Naive thymus-derived CD4-positive, alpha-beta T cell (primary cell): ENCODE measurements at regions not wholly inside any gene's neighbourhood (a gene's known extent, or its start where the extent isn't known, plus 50 kb on each side); places are given as distances from the start of the nearest gene placed in this dataset.
A peak's percentile ranks its signal among the peaks of the same experiment; 100 is the strongest.

ENCODE experiments used
- ATAC-seq: fragments of 150-1000 bp; cut with Tn5 transposase; 2 replicates; pipeline ENCODE4 v1.10.0; 2021; ENCODE audit warnings: mild to moderate bottlenecking, moderate library complexity
- CTCF ChIA-PET: fragments of 350-600 bp; sonication (Branson Sonifier 250); formaldehyde crosslinking; loops from one replicate; lab custom pipeline; 2021; ENCODE audit warnings: antibody characterized with exemption; lab: Charles Lee
- POLR2A ChIA-PET: fragments of 350-600 bp; sonication (Branson Sonifier 250); formaldehyde crosslinking; loops from one replicate; lab custom pipeline; 2021; ENCODE audit warnings: antibody characterized with exemption, inconsistent platforms; lab: Charles Lee
- DNase-seq, 9 donors: peaks; one replicate each; pipeline versions ENCODE4 v3.0.0 to v3.0.0-alpha.2; 2020 to 2022; ENCODE audit warnings: mixed read lengths in 1 of 9
- H3K27ac ChIP-seq: one replicate; pipeline ENCODE4 v1.7.0; 2013; ENCODE audit warnings: mild to moderate bottlenecking, low read depth, low read length, moderate library complexity
- H3K27me3 ChIP-seq, 2 donors: one replicate each; pipeline ENCODE4 v1.7.0; 2013; ENCODE audit warnings: low read length in 2 of 2, mild to moderate bottlenecking in 2 of 2, moderate library complexity in 2 of 2; ENCODE audit not compliant: control insufficient read depth in 2 of 2, insufficient read depth in 2 of 2
- H3K36me3 ChIP-seq, 3 experiments: 1 replicate in 2 of 3; 2 replicates in 1 of 3; pipeline ENCODE4 v1.7.0; 2013; ENCODE audit warnings: low read length in 3 of 3, mild to moderate bottlenecking in 3 of 3, moderate library complexity in 1 of 3; ENCODE audit not compliant: insufficient read depth in 3 of 3, control insufficient read depth in 2 of 3
- H3K4me1 ChIP-seq, 2 donors: one replicate each; pipeline ENCODE4 v1.7.0; 2013; ENCODE audit warnings: low read length in 2 of 2, mild to moderate bottlenecking in 2 of 2, moderate library complexity in 1 of 2; ENCODE audit not compliant: control insufficient read depth in 2 of 2, insufficient read depth in 2 of 2
- H3K4me3 ChIP-seq: 2 replicates; pipeline ENCODE4 v1.7.0; 2013; ENCODE audit warnings: mild to moderate bottlenecking, low read length
- H3K9me3 ChIP-seq, 3 experiments: 1 replicate in 2 of 3; 2 replicates in 1 of 3; pipeline ENCODE4 v1.7.0; 2013; ENCODE audit warnings: low read length in 3 of 3; ENCODE audit not compliant: control insufficient read depth in 2 of 3
- H3K27ac Mint-ChIP-seq, 9 donors: one replicate each; pipeline ENCODE4 v1.8.0; 2020 to 2022; ENCODE audit warnings: mixed read lengths in 9 of 9, mild to moderate bottlenecking in 8 of 9, moderate library complexity in 5 of 9, inconsistent platforms in 2 of 9
- H3K27me3 Mint-ChIP-seq, 5 donors: one replicate each; pipeline ENCODE4 v1.8.0; 2021 to 2022; ENCODE audit warnings: mixed read lengths in 5 of 5, mild to moderate bottlenecking in 1 of 5
- H3K36me3 Mint-ChIP-seq, 5 donors: one replicate each; pipeline ENCODE4 v1.8.0; 2020 to 2022; ENCODE audit warnings: mixed read lengths in 5 of 5, mild to moderate bottlenecking in 3 of 5, inconsistent platforms in 1 of 5
- H3K4me1 Mint-ChIP-seq, 7 donors: one replicate each; pipeline ENCODE4 v1.8.0; 2020 to 2022; ENCODE audit warnings: mixed read lengths in 7 of 7, mild to moderate bottlenecking in 3 of 7, inconsistent platforms in 1 of 7
- H3K4me3 Mint-ChIP-seq, 10 donors: one replicate each; pipeline ENCODE4 v1.8.0; 2020 to 2022; ENCODE audit warnings: mild to moderate bottlenecking in 10 of 10, mixed read lengths in 10 of 10, moderate library complexity in 6 of 10, inconsistent platforms in 2 of 10
- H3K9me3 Mint-ChIP-seq, 11 donors: one replicate each; pipeline ENCODE4 v1.8.0; 2020 to 2022; ENCODE audit warnings: mixed read lengths in 11 of 11, mild to moderate bottlenecking in 4 of 11, inconsistent platforms in 1 of 11, moderate library complexity in 1 of 11
- intact Hi-C, 2 donors: fragments of 100-400 bp; cut with micrococcal nuclease; formaldehyde crosslinking; loops; one replicate each; pipeline ENCODE4 v1.15.1; 2023

- intact Hi-C loops: no loop called here
- no peaks in the 10 kb centered on the region for H3K27me3 ChIP-seq
- peaks cover 6 to 10% of the 10 kb centered on the region in 2 donors for H3K4me1 ChIP-seq
- Mint-ChIP-seq H3K9me3 (no peaks in the 10 kb centered on the region), H3K27ac (peak overlapping the region in 1 of 9 donors; percentile 54), H3K27me3 (peaks cover 0 to 2% (median 0%) of the 10 kb centered on the region in 5 donors), H3K36me3 (no peaks in the 10 kb centered on the region), H3K4me3 (no peak overlapping the region), H3K4me1 (peaks cover 10 to 25% (median 16%) of the 10 kb centered on the region in 7 donors)
- no peak overlapping the region for H3K27ac ChIP-seq
- H3K36me3 ChIP-seq: no peaks in the 10 kb centered on the region
- POLR2A ChIA-PET: no interaction called here
- DNase-seq: no peak
- H3K4me3 ChIP-seq: no peak overlapping the region
- CTCF ChIA-PET: no interaction called here
- H3K9me3 ChIP-seq: no peaks in the 10 kb centered on the region
- no peak for ATAC-seq
Measured at GRCh38 chr10:110388687-110389052, 84.0 kb upstream of the SMNDC1 start.

- no peaks in the 10 kb centered on the region for H3K9me3 ChIP-seq
- Mint-ChIP-seq H3K9me3 (no peaks in the 10 kb centered on the region), H3K4me3 (no peak overlapping the region), H3K27ac (no peak overlapping the region), H3K4me1 (peaks cover 10 to 26% (median 16%) of the 10 kb centered on the region in 7 donors), H3K27me3 (peaks cover 0 to 8% (median 0%) of the 10 kb centered on the region in 5 donors), H3K36me3 (no peaks in the 10 kb centered on the region)
- H3K27ac ChIP-seq: no peak overlapping the region
- POLR2A ChIA-PET: no interaction called here
- H3K4me3 ChIP-seq: no peak overlapping the region
- CTCF ChIA-PET: no interaction called here
- no peaks in the 10 kb centered on the region for H3K36me3 ChIP-seq
- ATAC-seq (peak; percentile 41), DNase-seq (no peak)
- intact Hi-C loops: no loop called here
- peaks cover 6 to 10% of the 10 kb centered on the region in 2 donors for H3K4me1 ChIP-seq
- H3K27me3 ChIP-seq: no peaks in the 10 kb centered on the region
Measured at GRCh38 chr10:110389255-110389654, 84.5 kb upstream of the SMNDC1 start.

GRCh38 chr10:110391541-110391940, 86.8 kb upstream of the SMNDC1 start:
- CTCF ChIA-PET: interaction anchor here (0.5 to 0.7 kb wide), 2 partner anchors 13 to 67 kb away, joined by 3 to 4 read pairs; no protein-coding TSS in a partner anchor
- Mint-ChIP-seq H3K4me3 (no peak overlapping the region), H3K4me1 (peaks cover 10 to 44% (median 16%) of the 10 kb centered on the region in 7 donors), H3K36me3 (no peaks in the 10 kb centered on the region), H3K27ac (no peak overlapping the region), H3K9me3 (no peaks in the 10 kb centered on the region), H3K27me3 (peaks cover 0 to 8% (median 0%) of the 10 kb centered on the region in 5 donors)
- H3K27me3 ChIP-seq: no peaks in the 10 kb centered on the region
- ATAC-seq (no peak), DNase-seq (no peak)
- no peak overlapping the region for H3K27ac ChIP-seq
- POLR2A ChIA-PET: no interaction called here
- intact Hi-C loops: no loop called here
- H3K4me1 ChIP-seq: peaks cover 6 to 10% of the 10 kb centered on the region in 2 donors
- H3K9me3 ChIP-seq: no peaks in the 10 kb centered on the region
- H3K36me3 ChIP-seq: no peaks in the 10 kb centered on the region
- no peak overlapping the region for H3K4me3 ChIP-seq

- H3K27ac Mint-ChIP-seq: no peak overlapping the region
- peaks cover 10 to 44% (median 16%) of the 10 kb centered on the region in 7 donors for H3K4me1 Mint-ChIP-seq
- intact Hi-C loops: no loop called here
- no peaks in the 10 kb centered on the region for H3K36me3 Mint-ChIP-seq
- H3K4me1 ChIP-seq: peaks cover 6 to 10% of the 10 kb centered on the region in 2 donors
- no peak for ATAC-seq
- H3K27ac ChIP-seq: no peak overlapping the region
- H3K4me3 Mint-ChIP-seq: no peak overlapping the region
- no peaks in the 10 kb centered on the region for H3K36me3 ChIP-seq
- no peaks in the 10 kb centered on the region for H3K9me3 Mint-ChIP-seq
- H3K4me3 ChIP-seq: no peak overlapping the region
- peaks cover 0 to 8% (median 0%) of the 10 kb centered on the region in 5 donors for H3K27me3 Mint-ChIP-seq
- POLR2A ChIA-PET: interaction anchor here (0.6 kb wide), 1 partner anchor 361 kb away, joined by 3 read pairs; no protein-coding TSS in a partner anchor
- H3K9me3 ChIP-seq: no peaks in the 10 kb centered on the region
- CTCF ChIA-PET: no interaction called here
- H3K27me3 ChIP-seq: no peaks in the 10 kb centered on the region
- DNase-seq: no peak
Measured at GRCh38 chr10:110392121-110392520, 87.4 kb upstream of the SMNDC1 start.

- Histone ChIP-seq H3K27ac (no peak overlapping the region), H3K9me3 (no peaks in the 10 kb centered on the region), H3K27me3 (no peaks in the 10 kb centered on the region), H3K36me3 (no peaks in the 10 kb centered on the region), H3K4me3 (no peak overlapping the region), H3K4me1 (peaks cover under 1 to 4% of the 10 kb centered on the region in 2 donors)
- Mint-ChIP-seq H3K9me3 (no peaks in the 10 kb centered on the region), H3K4me1 (peaks cover 6 to 44% (median 8%) of the 10 kb centered on the region in 7 donors), H3K4me3 (no peak overlapping the region), H3K27me3 (peaks cover 0 to 8% (median 0%) of the 10 kb centered on the region in 5 donors), H3K36me3 (no peaks in the 10 kb centered on the region), H3K27ac (peak overlapping the region in 2 of 9 donors; percentile 27 to 62)
- CTCF ChIA-PET: no interaction called here
- ATAC-seq (no peak), DNase-seq (no peak)
- POLR2A ChIA-PET: no interaction called here
- intact Hi-C loops: no loop called here
Measured at GRCh38 chr10:110392868-110393740, 88.4 kb upstream of the SMNDC1 start.

GRCh38 chr10:110393866-110394265, 89.1 kb upstream of the SMNDC1 start:
- Histone ChIP-seq H3K27ac (no peak overlapping the region), H3K4me1 (no peaks in the 10 kb centered on the region), H3K36me3 (no peaks in the 10 kb centered on the region), H3K9me3 (no peaks in the 10 kb centered on the region), H3K27me3 (no peaks in the 10 kb centered on the region), H3K4me3 (no peak overlapping the region)
- no peaks in the 10 kb centered on the region for H3K36me3 Mint-ChIP-seq
- no peak overlapping the region for H3K4me3 Mint-ChIP-seq
- peak overlapping the region in 1 of 9 donors; percentile 60 for H3K27ac Mint-ChIP-seq
- ChIA-PET CTCF (no interaction called here), POLR2A (no interaction called here)
- DNase-seq (no peak), ATAC-seq (no peak)
- peaks cover 0 to 8% (median 0%) of the 10 kb centered on the region in 5 donors for H3K27me3 Mint-ChIP-seq
- H3K9me3 Mint-ChIP-seq: no peaks in the 10 kb centered on the region
- intact Hi-C loops: no loop called here
- H3K4me1 Mint-ChIP-seq: peaks cover 0 to 44% (median 1%) of the 10 kb centered on the region in 7 donors
